ENCODE measurements at regions not wholly inside any gene's neighbourhood (a gene's known extent, or its start where the extent isn't known, plus 50 kb on each side); places are given as distances from the start of the nearest gene placed in this dataset.

- DNase-seq, result no peak
- Histone ChIP-seq H3K27me3 (replicated peaks; ENCODE audit: insufficient read depth, low read length) (no peaks in the 10 kb centered on the region), H3K36me3 (replicated peaks; ENCODE audit: insufficient read depth, low read length) (no peaks in the 10 kb centered on the region), H3K79me2 (ENCODE audit: low read length) (no peaks in the 10 kb centered on the region), H3F3A (ENCODE audit: insufficient read depth, low read length) (no peaks in the 10 kb centered on the region), H3K9ac (ENCODE audit: low read length) (no peak overlapping the region), H3K9me3 (replicated peaks; ENCODE audit: insufficient read depth, low read length) (no peaks in the 10 kb centered on the region), H3K4me2 (ENCODE audit: low read depth, low read length) (no peak overlapping the region), H3K27ac (ENCODE audit: low read length) (no peak overlapping the region), H3K4me1 (ENCODE audit: low read length) (no peaks in the 10 kb centered on the region), H2AFZ (ENCODE audit: low read length) (no peak overlapping the region), H3K4me3 (ENCODE audit: low read length) (no peak overlapping the region), H3K9me2 (replicated peaks; ENCODE audit: insufficient read depth, low read length) (no peaks in the 10 kb centered on the region), H4K20me1 (ENCODE audit: insufficient read depth, low read length) (no peaks in the 10 kb centered on the region)
- TF ChIP-seq EZH2 (optimal IDR thresholded peaks at IDR 0.05; ENCODE audit: low read depth, low read length), result no peak
Measured at GRCh38 chr11:39860931-39861330, 1598.5 kb downstream of the LRRC4C start.

- no peaks in the 10 kb centered on the region for H3K36me3 ChIP-seq (replicated peaks; ENCODE audit: insufficient read depth, low read length)
- no peak for TF ChIP-seq CTCF (IDR thresholded peaks at IDR 0.05; ENCODE audit: low read length)
- TF ChIP-seq EZH2 (optimal IDR thresholded peaks at IDR 0.05; ENCODE audit: low read depth, low read length), result no peak
- TF ChIP-seq EZH2phosphoT487 (IDR thresholded peaks at IDR 0.05; ENCODE audit: low read length), result no peak
- H3K27me3 ChIP-seq (replicated peaks; ENCODE audit: insufficient read depth, low read length), result no peaks in the 10 kb centered on the region
- H3K79me2 ChIP-seq (ENCODE audit: low read length), result no peaks in the 10 kb centered on the region
- H3K4me1 ChIP-seq (ENCODE audit: low read length), result no peaks in the 10 kb centered on the region
- no peaks in the 10 kb centered on the region for H3F3A ChIP-seq (ENCODE audit: insufficient read depth, low read length)
- H4K20me1 ChIP-seq (ENCODE audit: insufficient read depth, low read length), result no peaks in the 10 kb centered on the region
- no peak overlapping the region for H3K9ac ChIP-seq (ENCODE audit: low read length)
- no peak overlapping the region for H3K4me3 ChIP-seq (ENCODE audit: low read length)
- H3K9me3 ChIP-seq (replicated peaks; ENCODE audit: insufficient read depth, low read length), result no peaks in the 10 kb centered on the region
- H3K4me2 ChIP-seq (ENCODE audit: low read depth, low read length), result no peak overlapping the region
- no peak overlapping the region for H2AFZ ChIP-seq (ENCODE audit: low read length)
- no peaks in the 10 kb centered on the region for H3K9me2 ChIP-seq (replicated peaks; ENCODE audit: insufficient read depth, low read length)
- no peak for DNase-seq
- H3K27ac ChIP-seq (ENCODE audit: low read length), result no peak overlapping the region
Measured at GRCh38 chr11:39817241-39817640, 1642.2 kb downstream of the LRRC4C start.

GRCh38 chr11:39810358-39810757 is 1649.1 kb downstream of the LRRC4C start:
- Histone ChIP-seq H2AFZ (ENCODE audit: low read length) (no peak overlapping the region), H3K36me3 (replicated peaks; ENCODE audit: insufficient read depth, low read length) (no peaks in the 10 kb centered on the region), H3F3A (ENCODE audit: insufficient read depth, low read length) (no peaks in the 10 kb centered on the region), H3K9me3 (replicated peaks; ENCODE audit: insufficient read depth, low read length) (no peaks in the 10 kb centered on the region), H3K9ac (ENCODE audit: low read length) (no peak overlapping the region), H3K4me3 (ENCODE audit: low read length) (no peak overlapping the region), H3K27me3 (replicated peaks; ENCODE audit: insufficient read depth, low read length) (no peaks in the 10 kb centered on the region), H3K9me2 (replicated peaks; ENCODE audit: insufficient read depth, low read length) (no peaks in the 10 kb centered on the region), H3K4me2 (ENCODE audit: low read depth, low read length) (no peak overlapping the region), H4K20me1 (ENCODE audit: insufficient read depth, low read length) (no peaks in the 10 kb centered on the region), H3K27ac (ENCODE audit: low read length) (no peak overlapping the region), H3K79me2 (ENCODE audit: low read length) (no peaks in the 10 kb centered on the region), H3K4me1 (ENCODE audit: low read length) (no peaks in the 10 kb centered on the region)
- TF ChIP-seq EZH2 (optimal IDR thresholded peaks at IDR 0.05; ENCODE audit: low read depth, low read length) (no peak), EZH2phosphoT487 (IDR thresholded peaks at IDR 0.05; ENCODE audit: low read length) (no peak), CTCF (IDR thresholded peaks at IDR 0.05; ENCODE audit: low read length) (no peak)
- no peak for DNase-seq

GRCh38 chr11:39809833-39810232 is 1649.6 kb downstream of the LRRC4C start:
- Histone ChIP-seq H3K4me3 (ENCODE audit: low read length) (no peak overlapping the region), H3K4me1 (ENCODE audit: low read length) (no peaks in the 10 kb centered on the region), H3K79me2 (ENCODE audit: low read length) (no peaks in the 10 kb centered on the region), H3K27me3 (replicated peaks; ENCODE audit: insufficient read depth, low read length) (no peaks in the 10 kb centered on the region), H3K4me2 (ENCODE audit: low read depth, low read length) (no peak overlapping the region), H3F3A (ENCODE audit: insufficient read depth, low read length) (no peaks in the 10 kb centered on the region), H3K9me3 (replicated peaks; ENCODE audit: insufficient read depth, low read length) (no peaks in the 10 kb centered on the region), H3K27ac (ENCODE audit: low read length) (no peak overlapping the region), H2AFZ (ENCODE audit: low read length) (no peak overlapping the region), H4K20me1 (ENCODE audit: insufficient read depth, low read length) (no peaks in the 10 kb centered on the region), H3K9ac (ENCODE audit: low read length) (no peak overlapping the region), H3K9me2 (replicated peaks; ENCODE audit: insufficient read depth, low read length) (no peaks in the 10 kb centered on the region), H3K36me3 (replicated peaks; ENCODE audit: insufficient read depth, low read length) (no peaks in the 10 kb centered on the region)
- TF ChIP-seq EZH2phosphoT487 (IDR thresholded peaks at IDR 0.05; ENCODE audit: low read length) (no peak), EZH2 (optimal IDR thresholded peaks at IDR 0.05; ENCODE audit: low read depth, low read length) (no peak), CTCF (IDR thresholded peaks at IDR 0.05; ENCODE audit: low read length) (no peak)
- DNase-seq, result no peak
